Breast epithelium (tissue), 4 donors: ENCODE measurements at regions not wholly inside any gene's neighbourhood (a gene's known extent, or its start where the extent isn't known, plus 50 kb on each side); places are given as distances from the start of the nearest gene placed in this dataset.

Experiments
- DNase-seq, 2 donors: peaks; one replicate each; pipeline ENCODE4 v3.0.0-alpha.2; 2019; ENCODE audit warnings: low spot score in 2 of 2
- H3K27ac ChIP-seq, 2 donors: fragments of 200-600 bp; sonication (generic) in 1 of 2; one replicate each; pipeline ENCODE4 v1.5.1; 2016 to 2019; ENCODE audit warnings: mild to moderate bottlenecking in 1 of 2
- H3K27me3 ChIP-seq, 2 donors: fragments of 200-600 bp; sonication (generic) in 1 of 2; one replicate each; pipeline versions ENCODE4 v1.5.1 to v1.6.0; 2017 to 2019; ENCODE audit warnings: control low read depth in 1 of 2, mild to moderate bottlenecking in 1 of 2
- H3K36me3 ChIP-seq: fragments of 200-600 bp; one replicate; pipeline ENCODE4 v1.5.1; 2019
- H3K4me1 ChIP-seq, 2 donors: fragments of 200-600 bp; sonication (generic); one replicate each; pipeline ENCODE4 v1.5.1; 2016 to 2019; ENCODE audit warnings: control low read depth in 1 of 2
- H3K4me3 ChIP-seq, 3 donors: fragments of 200-600 bp; sonication (generic); 1 replicate in 2 of 3; 2 replicates in 1 of 3; pipeline ENCODE4 v1.5.1; 2016 to 2019; ENCODE audit warnings: mild to moderate bottlenecking in 3 of 3, moderate library complexity in 2 of 3
- H3K9me3 ChIP-seq, 2 donors: fragments of 200-600 bp; sonication (generic) in 1 of 2; one replicate each; pipeline ENCODE4 v1.5.1; 2016 to 2019; ENCODE audit warnings: control low read depth in 1 of 2
- POLR2A ChIP-seq: fragments of 450-650 bp; IDR thresholded peaks from one replicate; pipeline ENCODE4 v1.6.1; 2016; ENCODE audit warnings: antibody characterized with exemption, mild to moderate bottlenecking, moderate library complexity
- POLR2AphosphoS5 ChIP-seq, 3 donors: sonication (generic); formaldehyde crosslinking; IDR thresholded peaks; one replicate each; pipeline ENCODE4 v1.6.1; 2017; ENCODE audit warnings: antibody characterized with exemption in 3 of 3
- intact Hi-C: fragments of 100-400 bp; cut with DNase I; formaldehyde crosslinking; loops from one replicate; pipeline ENCODE4 v1.15.1; 2023; ENCODE audit warnings: low total_unique reads
- TF ChIP-seq, protein P1 (sequence below), 3 donors: fragments of 450-650 bp; IDR thresholded peaks; one replicate each; pipeline ENCODE4 v1.5.1; 2016 to 2017; ENCODE audit warnings: antibody characterized with exemption in 3 of 3, mild to moderate bottlenecking in 3 of 3, moderate library complexity in 3 of 3

DNA sequence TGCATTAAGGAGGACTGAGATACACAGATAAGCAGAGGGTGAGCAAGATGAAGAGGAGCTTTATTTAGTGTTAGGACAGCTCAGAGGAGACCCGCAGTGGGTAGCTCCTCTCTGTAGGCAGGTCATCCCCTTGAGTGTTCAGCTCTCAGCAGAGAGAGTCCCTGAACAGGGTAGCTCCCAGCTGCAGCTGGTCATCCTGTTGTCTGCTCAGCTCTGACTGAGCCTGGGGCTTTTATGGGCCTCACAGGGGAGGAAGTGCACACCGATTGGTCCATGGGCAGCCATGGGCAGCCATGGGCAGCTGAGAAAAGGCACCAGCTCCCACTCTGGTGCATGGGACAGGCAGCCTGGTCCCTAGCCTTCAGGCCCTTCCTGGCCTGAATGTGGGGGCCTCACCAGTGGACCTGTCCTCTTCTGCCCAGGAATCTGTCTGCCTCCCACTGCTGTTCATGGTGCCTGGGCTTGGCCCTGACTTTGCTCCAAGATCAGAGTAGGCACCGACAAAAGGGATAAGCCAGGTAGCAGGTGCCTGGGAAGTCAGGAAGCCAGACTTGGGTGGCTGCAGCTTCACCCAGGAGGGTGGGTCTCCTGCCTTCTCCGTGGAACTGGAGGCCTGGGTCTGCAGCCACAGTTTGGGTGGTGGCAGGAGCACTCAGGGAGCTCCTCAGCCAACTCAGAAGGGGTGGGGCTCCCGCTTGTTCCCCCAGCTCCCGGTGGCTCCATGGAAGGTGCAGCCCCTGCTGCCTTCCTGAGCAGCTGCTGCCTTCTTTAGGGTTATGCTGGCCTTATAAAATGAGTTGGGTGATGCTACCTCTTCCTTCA lies 54.7 kb downstream of the MYEOV start:
- Histone ChIP-seq H3K9me3 (peaks cover 5 to 7% of the 10 kb centered on the region in 2 donors), H3K27ac (no peak overlapping the region), H3K4me1 (no peaks in the 10 kb centered on the region), H3K4me3 (no peak overlapping the region), H3K36me3 (no peaks in the 10 kb centered on the region), H3K27me3 (no peaks in the 10 kb centered on the region)
- peak; percentile 10 to 33 for DNase-seq
- intact Hi-C loops: no loop called here
- no peak for TF ChIP-seq POLR2A
- TF ChIP-seq, protein P1, sequence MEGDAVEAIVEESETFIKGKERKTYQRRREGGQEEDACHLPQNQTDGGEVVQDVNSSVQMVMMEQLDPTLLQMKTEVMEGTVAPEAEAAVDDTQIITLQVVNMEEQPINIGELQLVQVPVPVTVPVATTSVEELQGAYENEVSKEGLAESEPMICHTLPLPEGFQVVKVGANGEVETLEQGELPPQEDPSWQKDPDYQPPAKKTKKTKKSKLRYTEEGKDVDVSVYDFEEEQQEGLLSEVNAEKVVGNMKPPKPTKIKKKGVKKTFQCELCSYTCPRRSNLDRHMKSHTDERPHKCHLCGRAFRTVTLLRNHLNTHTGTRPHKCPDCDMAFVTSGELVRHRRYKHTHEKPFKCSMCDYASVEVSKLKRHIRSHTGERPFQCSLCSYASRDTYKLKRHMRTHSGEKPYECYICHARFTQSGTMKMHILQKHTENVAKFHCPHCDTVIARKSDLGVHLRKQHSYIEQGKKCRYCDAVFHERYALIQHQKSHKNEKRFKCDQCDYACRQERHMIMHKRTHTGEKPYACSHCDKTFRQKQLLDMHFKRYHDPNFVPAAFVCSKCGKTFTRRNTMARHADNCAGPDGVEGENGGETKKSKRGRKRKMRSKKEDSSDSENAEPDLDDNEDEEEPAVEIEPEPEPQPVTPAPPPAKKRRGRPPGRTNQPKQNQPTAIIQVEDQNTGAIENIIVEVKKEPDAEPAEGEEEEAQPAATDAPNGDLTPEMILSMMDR (IDR thresholded peaks at IDR 0.05): no peak
- TF ChIP-seq POLR2AphosphoS5 (IDR thresholded peaks at IDR 0.05): no peak

DNA sequence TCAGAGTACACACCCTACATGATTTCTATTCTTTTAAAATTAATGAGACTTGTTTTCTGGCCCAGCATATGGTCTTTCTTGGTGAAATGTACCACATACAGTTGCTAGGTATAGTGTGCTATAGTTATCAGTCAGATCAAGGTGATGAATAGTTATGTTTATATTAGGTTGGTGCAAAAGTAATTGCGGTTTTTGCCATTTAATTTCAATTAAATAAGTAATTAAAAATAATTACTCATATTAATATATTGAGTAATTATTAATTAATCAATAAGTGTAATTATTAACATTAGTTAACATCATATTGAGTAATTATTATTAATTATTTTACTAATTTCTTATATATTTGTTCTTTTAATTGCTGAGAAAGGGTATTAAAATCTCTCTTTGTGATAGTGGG lies 56.1 kb downstream of the MYEOV start:
- H3K27ac ChIP-seq: no peak overlapping the region
- no peak overlapping the region for H3K4me3 ChIP-seq
- peaks cover 5 to 7% of the 10 kb centered on the region in 2 donors for H3K9me3 ChIP-seq
- no peak for DNase-seq
- H3K36me3 ChIP-seq: no peaks in the 10 kb centered on the region
- intact Hi-C loops: no loop called here
- no peaks in the 10 kb centered on the region for H3K27me3 ChIP-seq
- TF ChIP-seq, protein P1 (IDR thresholded peaks at IDR 0.05): no peak
- no peak for TF ChIP-seq POLR2AphosphoS5 (IDR thresholded peaks at IDR 0.05)
- no peak for TF ChIP-seq POLR2A
- H3K4me1 ChIP-seq: no peaks in the 10 kb centered on the region

DNA sequence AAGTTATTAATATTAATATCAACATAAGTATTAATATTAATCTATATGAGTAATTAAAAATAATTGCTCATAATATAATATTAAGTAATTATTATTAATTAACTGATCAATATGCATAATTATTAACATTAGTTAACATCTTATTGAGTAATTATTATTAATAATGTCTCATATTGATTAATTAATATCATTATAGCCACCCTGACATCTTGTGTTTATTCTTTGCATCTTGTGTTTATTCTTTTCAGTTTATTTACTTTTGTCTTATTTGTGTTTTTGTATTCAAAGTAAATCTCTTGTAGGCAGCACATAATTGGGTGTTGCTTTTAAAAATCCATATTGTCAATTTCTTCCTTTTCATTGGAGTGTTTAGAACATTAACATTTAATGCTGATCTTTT lies 56.6 kb downstream of the MYEOV start:
- Histone ChIP-seq H3K36me3 (no peaks in the 10 kb centered on the region), H3K4me1 (no peaks in the 10 kb centered on the region), H3K9me3 (peaks cover 5 to 7% of the 10 kb centered on the region in 2 donors), H3K27ac (no peak overlapping the region), H3K4me3 (no peak overlapping the region), H3K27me3 (peaks cover 0 to 5% of the 10 kb centered on the region in 2 donors)
- TF ChIP-seq POLR2AphosphoS5 (IDR thresholded peaks at IDR 0.05): no peak
- TF ChIP-seq, protein P1 (IDR thresholded peaks at IDR 0.05): no peak
- intact Hi-C loops: no loop called here
- DNase-seq: no peak

DNA sequence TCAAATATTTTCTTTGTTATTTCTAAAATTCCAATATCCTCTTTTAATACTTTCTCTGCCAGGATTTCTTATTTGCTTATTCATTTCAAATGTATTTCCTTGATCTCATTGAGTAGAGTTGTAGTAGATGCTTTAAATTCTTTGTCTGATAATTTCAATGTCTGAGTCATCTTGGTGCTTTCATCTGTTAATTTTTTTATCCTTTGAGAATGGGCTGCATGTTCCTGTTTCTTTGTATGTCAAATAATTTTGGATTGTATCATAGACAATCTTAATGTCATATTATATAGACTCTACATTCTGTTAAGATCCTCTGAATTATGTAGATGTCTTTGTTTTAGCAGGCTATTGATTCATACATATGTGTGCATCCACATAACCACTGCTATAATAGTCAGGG lies 57.5 kb downstream of the MYEOV start:
- Histone ChIP-seq H3K36me3 (no peaks in the 10 kb centered on the region), H3K27me3 (peaks cover 0 to 6% of the 10 kb centered on the region in 2 donors), H3K4me1 (no peaks in the 10 kb centered on the region), H3K9me3 (peaks cover 5 to 7% of the 10 kb centered on the region in 2 donors), H3K4me3 (no peak overlapping the region), H3K27ac (no peak overlapping the region)
- intact Hi-C loops: no loop called here
- TF ChIP-seq POLR2AphosphoS5 (IDR thresholded peaks at IDR 0.05) (no peak), POLR2A (no peak)
- TF ChIP-seq, protein P1 (IDR thresholded peaks at IDR 0.05): no peak
- DNase-seq: no peak

DNA sequence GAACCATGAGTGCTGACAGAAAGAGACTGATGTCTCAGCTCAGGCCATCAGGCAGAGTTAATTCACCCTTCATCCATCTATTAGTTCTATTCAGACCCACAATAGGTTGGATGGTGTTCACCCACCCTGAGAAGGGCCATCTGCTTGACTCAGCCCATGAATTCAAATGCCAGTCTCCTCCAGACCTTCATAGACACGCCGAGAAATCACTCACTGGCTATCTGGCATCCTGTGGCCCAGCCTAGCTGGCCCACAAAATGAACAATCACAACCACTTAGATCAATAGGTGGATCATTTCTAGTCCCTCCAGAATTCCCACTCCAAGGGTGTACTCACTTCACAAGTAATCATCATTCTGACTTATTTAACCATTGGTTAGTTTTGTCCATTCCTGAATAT lies 58.2 kb downstream of the MYEOV start:
- no peak for TF ChIP-seq POLR2AphosphoS5 (IDR thresholded peaks at IDR 0.05)
- TF ChIP-seq, protein P1 (IDR thresholded peaks at IDR 0.05): no peak
- Histone ChIP-seq H3K27me3 (peaks cover 0 to 6% of the 10 kb centered on the region in 2 donors), H3K4me3 (no peak overlapping the region), H3K9me3 (peaks cover 5 to 7% of the 10 kb centered on the region in 2 donors), H3K4me1 (no peaks in the 10 kb centered on the region), H3K27ac (no peak overlapping the region), H3K36me3 (no peaks in the 10 kb centered on the region)
- DNase-seq: peak in 1 of 2 donors; percentile 4
- intact Hi-C loops: no loop called here
